HepG2 (cell line): ENCODE measurements at regions not wholly inside any gene's neighbourhood (a gene's known extent, or its start where the extent isn't known, plus 50 kb on each side); places are given as distances from the start of the nearest gene placed in this dataset.
"Not testable (repeated sequence)": the region's sequence is repeated elsewhere in the genome, so short reads cannot be mapped to it uniquely, and the experiment has no call there.

Experiments used
- BHLHE40 ChIP-seq: IDR thresholded peaks from 2 replicates; pipeline ENCODE4 v1.6.1; 2011; ENCODE audit warnings: low read length, improper control_type of control experiment
- GATAD2A ChIP-seq: IDR thresholded peaks from 2 replicates; pipeline ENCODE4 v1.6.1; 2016
- HNRNPLL ChIP-seq: fragments of 200-400 bp; formaldehyde crosslinking; IDR thresholded peaks from 2 replicates; pipeline ENCODE4 v1.6.1; 2017; ENCODE audit warnings: mild to moderate bottlenecking, low read depth, low read length; ENCODE audit not compliant: poor library complexity, severe bottlenecking
- HOMEZ ChIP-seq: IDR thresholded peaks from 2 replicates; pipeline ENCODE4 v1.6.1; 2016; ENCODE audit warnings: low read depth
- KAT8 ChIP-seq: IDR thresholded peaks from 2 replicates; pipeline ENCODE4 v1.6.1; 2016; ENCODE audit warnings: missing genetic modification reagents, missing compliant biosample characterization
- KDM4B ChIP-seq: sonication (generic); formaldehyde crosslinking; IDR thresholded peaks from 2 replicates; pipeline ENCODE4 v1.4.0; 2020; ENCODE audit warnings: missing genetic modification reagents
- MAZ ChIP-seq, 2 experiments: sonication (generic) in 1 of 2; formaldehyde crosslinking in 1 of 2; IDR thresholded peaks; 2 replicates each; pipeline versions ENCODE4 v1.5.0 to v1.6.1; 2012 to 2020; ENCODE audit warnings: low read depth in 2 of 2, mild to moderate bottlenecking in 2 of 2, borderline replicate concordance in 1 of 2, improper control_type of control experiment in 1 of 2, low read length in 1 of 2, missing genetic modification reagents in 1 of 2, moderate library complexity in 1 of 2
- SPEN ChIP-seq: sonication (generic); formaldehyde crosslinking; IDR thresholded peaks from 2 replicates; pipeline ENCODE4 v1.5.1; 2020; ENCODE audit warnings: low read depth, mild to moderate bottlenecking, missing genetic modification reagents
- TBX2 ChIP-seq: sonication (generic); formaldehyde crosslinking; IDR thresholded peaks from 2 replicates; pipeline ENCODE4 v1.5.0; 2020; ENCODE audit warnings: missing genetic modification reagents, mild to moderate bottlenecking, borderline replicate concordance
- TEAD3 ChIP-seq: optimal IDR thresholded peaks from 2 replicates; pipeline ENCODE3; 2016; ENCODE audit warnings: borderline replicate concordance
- ZFX ChIP-seq: sonication (generic); formaldehyde crosslinking; IDR thresholded peaks from 2 replicates; pipeline ENCODE4 v1.4.0; 2020; ENCODE audit warnings: mild to moderate bottlenecking, low read depth, missing genetic modification reagents, moderate library complexity
- ZMYM4 ChIP-seq: sonication (generic); formaldehyde crosslinking; IDR thresholded peaks from 2 replicates; pipeline ENCODE4 v1.8.1; 2023; ENCODE audit warnings: mild to moderate bottlenecking, missing genetic modification reagents
- ZNF143 ChIP-seq: sonication (generic); formaldehyde crosslinking; IDR thresholded peaks from 2 replicates; pipeline ENCODE4 v1.4.0; 2020; ENCODE audit warnings: missing genetic modification reagents
- ZNF225 ChIP-seq: sonication (generic); formaldehyde crosslinking; IDR thresholded peaks from 2 replicates; pipeline ENCODE4 v1.4.0; 2020; ENCODE audit warnings: mild to moderate bottlenecking, missing genetic modification reagents
- ZNF430 ChIP-seq: sonication (generic); formaldehyde crosslinking; IDR thresholded peaks from 2 replicates; pipeline ENCODE4 v1.9.0; 2021; ENCODE audit warnings: mild to moderate bottlenecking, missing genetic modification reagents
- ZNF574 ChIP-seq: sonication (generic); formaldehyde crosslinking; IDR thresholded peaks from 2 replicates; pipeline ENCODE4 v1.4.0; 2020; ENCODE audit warnings: missing genetic modification reagents
- ZNF709 ChIP-seq: sonication (generic); formaldehyde crosslinking; IDR thresholded peaks from 2 replicates; pipeline ENCODE4 v1.5.0; 2020; ENCODE audit warnings: mild to moderate bottlenecking, missing genetic modification reagents
- ZNF768 ChIP-seq: sonication (generic); formaldehyde crosslinking; IDR thresholded peaks from 2 replicates; pipeline ENCODE4 v1.4.0; 2020; ENCODE audit warnings: missing genetic modification reagents
- TF ChIP-seq, protein P1 (sequence below): sonication (generic); formaldehyde crosslinking; IDR thresholded peaks from 2 replicates; pipeline ENCODE4 v1.4.0; 2020; ENCODE audit warnings: missing genetic modification reagents, low read depth, mild to moderate bottlenecking, borderline replicate concordance
- TF ChIP-seq, protein P2 (sequence below): sonication (generic); formaldehyde crosslinking; IDR thresholded peaks from 2 replicates; pipeline ENCODE4 v1.5.0; 2020; ENCODE audit warnings: missing genetic modification reagents
- TF ChIP-seq, protein P3 (sequence below): sonication (generic); formaldehyde crosslinking; IDR thresholded peaks from 2 replicates; pipeline ENCODE4 v1.8.0; 2022; ENCODE audit warnings: missing genetic modification reagents, mild to moderate bottlenecking, moderate library complexity, borderline replicate concordance

DNA sequence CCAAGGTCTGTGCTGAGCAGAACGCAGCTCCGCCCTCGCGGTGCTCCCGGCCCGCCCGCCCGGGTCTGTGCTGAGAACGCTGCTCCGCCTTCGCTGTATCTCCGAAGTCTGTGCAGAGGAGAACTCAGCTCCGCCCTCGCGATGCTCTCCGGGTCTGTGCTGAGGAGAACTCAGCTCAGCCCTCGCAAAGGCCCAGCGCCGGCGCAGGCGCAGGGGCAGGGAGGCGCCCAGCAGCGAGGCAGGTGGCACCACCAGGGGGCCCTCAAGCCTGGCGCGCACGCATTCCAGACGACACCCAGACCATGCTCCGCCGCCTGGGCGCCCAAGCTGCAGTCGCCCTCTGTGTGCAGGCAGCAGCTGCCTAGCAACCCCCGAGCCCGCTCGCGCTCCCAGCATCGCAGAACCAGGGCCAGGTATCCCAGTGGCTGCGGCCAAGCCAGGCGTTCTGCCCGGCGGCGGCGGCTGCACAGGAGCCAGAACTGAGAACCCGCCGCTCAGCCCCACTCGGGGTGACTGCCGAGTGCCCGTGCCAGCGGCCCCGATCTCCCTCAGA is 672.1 kb upstream of the DEFB115 start (continued):
- TF ChIP-seq, protein P1, sequence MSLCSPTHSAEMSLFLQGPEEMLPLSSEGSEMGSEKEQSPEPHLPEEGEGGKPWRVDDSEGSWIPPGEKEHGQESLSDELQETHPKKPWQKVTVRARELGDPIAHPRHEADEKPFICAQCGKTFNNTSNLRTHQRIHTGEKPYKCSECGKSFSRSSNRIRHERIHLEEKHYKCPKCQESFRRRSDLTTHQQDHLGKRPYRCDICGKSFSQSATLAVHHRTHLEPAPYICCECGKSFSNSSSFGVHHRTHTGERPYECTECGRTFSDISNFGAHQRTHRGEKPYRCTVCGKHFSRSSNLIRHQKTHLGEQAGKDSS (CRISPR knock-in tag): peak; percentile 62; the same call in 1 of the 2 replicates
- TF ChIP-seq ZNF143 (CRISPR knock-in tag) (peak; percentile 47; the same call in 1 of the 2 replicates), TBX2 (CRISPR knock-in tag) (peak; percentile 46), MAZ (CRISPR knock-in tag; IDR thresholded peaks at IDR 0.05; ENCODE audit: low read depth) (0 out of 2 replicates have a peak, but pooled peaks have one; percentile 27), TEAD3 (CRISPR knock-in tag) (peak; percentile 79), BHLHE40 (0 out of 2 replicates have a peak, but pooled peaks have one; percentile 10), ZMYM4 (CRISPR knock-in tag) (peak; percentile 69), ZNF768 (CRISPR knock-in tag) (peak; percentile 71; the same call in 1 of the 2 replicates), ZNF574 (peak; percentile 68), ZNF430 (CRISPR knock-in tag) (peak; percentile 50; the same call in 1 of the 2 replicates), GATAD2A (0 out of 2 replicates have a peak, but pooled peaks have one; percentile 24), SPEN (peak; percentile 36; the same call in 1 of the 2 replicates), HOMEZ (CRISPR knock-in tag) (0 out of 2 replicates have a peak, but pooled peaks have one; percentile 30), KDM4B (CRISPR knock-in tag) (peak; percentile 46; the same call in 1 of the 2 replicates), ZFX (CRISPR knock-in tag) (peak; percentile 57; the same call in 1 of the 2 replicates), ZNF709 (CRISPR knock-in tag) (0 out of 2 replicates have a peak, but pooled peaks have one; percentile 45), ZNF225 (CRISPR knock-in tag) (peak; percentile 22; the same call in 1 of the 2 replicates), HNRNPLL (peak; percentile 64), KAT8 (CRISPR knock-in tag) (0 out of 2 replicates have a peak, but pooled peaks have one; percentile 18)
- not testable (repeated sequence) for TF ChIP-seq MAZ (IDR thresholded peaks at IDR 0.05; ENCODE audit: borderline replicate concordance, low read depth, low read length)
- TF ChIP-seq, protein P2, sequence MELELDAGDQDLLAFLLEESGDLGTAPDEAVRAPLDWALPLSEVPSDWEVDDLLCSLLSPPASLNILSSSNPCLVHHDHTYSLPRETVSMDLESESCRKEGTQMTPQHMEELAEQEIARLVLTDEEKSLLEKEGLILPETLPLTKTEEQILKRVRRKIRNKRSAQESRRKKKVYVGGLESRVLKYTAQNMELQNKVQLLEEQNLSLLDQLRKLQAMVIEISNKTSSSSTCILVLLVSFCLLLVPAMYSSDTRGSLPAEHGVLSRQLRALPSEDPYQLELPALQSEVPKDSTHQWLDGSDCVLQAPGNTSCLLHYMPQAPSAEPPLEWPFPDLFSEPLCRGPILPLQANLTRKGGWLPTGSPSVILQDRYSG: 0 out of 2 replicates have a peak, but pooled peaks have one; percentile 48
- TF ChIP-seq, protein P3, sequence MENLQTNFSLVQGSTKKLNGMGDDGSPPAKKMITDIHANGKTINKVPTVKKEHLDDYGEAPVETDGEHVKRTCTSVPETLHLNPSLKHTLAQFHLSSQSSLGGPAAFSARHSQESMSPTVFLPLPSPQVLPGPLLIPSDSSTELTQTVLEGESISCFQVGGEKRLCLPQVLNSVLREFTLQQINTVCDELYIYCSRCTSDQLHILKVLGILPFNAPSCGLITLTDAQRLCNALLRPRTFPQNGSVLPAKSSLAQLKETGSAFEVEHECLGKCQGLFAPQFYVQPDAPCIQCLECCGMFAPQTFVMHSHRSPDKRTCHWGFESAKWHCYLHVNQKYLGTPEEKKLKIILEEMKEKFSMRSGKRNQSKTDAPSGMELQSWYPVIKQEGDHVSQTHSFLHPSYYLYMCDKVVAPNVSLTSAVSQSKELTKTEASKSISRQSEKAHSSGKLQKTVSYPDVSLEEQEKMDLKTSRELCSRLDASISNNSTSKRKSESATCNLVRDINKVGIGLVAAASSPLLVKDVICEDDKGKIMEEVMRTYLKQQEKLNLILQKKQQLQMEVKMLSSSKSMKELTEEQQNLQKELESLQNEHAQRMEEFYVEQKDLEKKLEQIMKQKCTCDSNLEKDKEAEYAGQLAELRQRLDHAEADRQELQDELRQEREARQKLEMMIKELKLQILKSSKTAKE (CRISPR knock-in tag): 0 out of 2 replicates have a peak, but pooled peaks have one; percentile 8
